22Rv1 (cell line): ENCODE measurements at regions not wholly inside any gene's neighbourhood (a gene's known extent, or its start where the extent isn't known, plus 50 kb on each side); places are given as distances from the start of the nearest gene placed in this dataset.

Source experiments
- CTCF ChIP-seq: fragments of 450-650 bp; IDR thresholded peaks from 2 replicates; pipeline ENCODE4 v1.5.1; 2017; ENCODE audit warnings: mild to moderate bottlenecking
- ZFX ChIP-seq: fragments of 450-650 bp; IDR thresholded peaks from 2 replicates; pipeline ENCODE4 v1.6.1; 2017; ENCODE audit warnings: antibody characterized with exemption, borderline replicate concordance

- TF ChIP-seq CTCF (no peak), ZFX (no peak)
Measured at GRCh38 chr3:161884830-161885229, 388.2 kb downstream of the OTOL1 start.
